ENCODE measurements at regions not wholly inside any gene's neighbourhood (a gene's known extent, or its start where the extent isn't known, plus 50 kb on each side); places are given as distances from the start of the nearest gene placed in this dataset.

GRCh38 chr4:133403913-133404312 lies 254.8 kb downstream of the PCDH10 start:
- Mint-ChIP-seq H3K4me3 (no peak overlapping the region), H3K4me1 (no peaks in the 10 kb centered on the region), H3K27me3 (no peaks in the 10 kb centered on the region), H3K9me3 (peaks cover 4% of the 10 kb centered on the region), H3K36me3 (ENCODE audit: low read depth) (no peaks in the 10 kb centered on the region), H3K27ac (no peak overlapping the region)
- POLR2A ChIA-PET, result no interaction called here
- CTCF ChIA-PET, result no interaction called here
- no peak for DNase-seq

- Mint-ChIP-seq H3K9me3 (peaks cover 4% of the 10 kb centered on the region), H3K27ac (no peak overlapping the region), H3K36me3 (ENCODE audit: low read depth) (no peaks in the 10 kb centered on the region), H3K4me3 (no peak overlapping the region), H3K4me1 (no peaks in the 10 kb centered on the region), H3K27me3 (no peaks in the 10 kb centered on the region)
- CTCF ChIA-PET, result no interaction called here
- DNase-seq, result no peak
- POLR2A ChIA-PET, result no interaction called here
These were observed 253.5 kb downstream of the PCDH10 start for GRCh38 chr4:133402616-133403015.

GRCh38 chr4:133394971-133395627 lies 246.0 kb downstream of the PCDH10 start:
- ChIA-PET POLR2A (no interaction called here), CTCF (no interaction called here)
- Mint-ChIP-seq H3K27ac (no peak overlapping the region), H3K9me3 (no peaks in the 10 kb centered on the region), H3K4me3 (no peak overlapping the region), H3K4me1 (no peaks in the 10 kb centered on the region), H3K27me3 (no peaks in the 10 kb centered on the region), H3K36me3 (ENCODE audit: low read depth) (no peaks in the 10 kb centered on the region)
- DNase-seq, result no peak

GRCh38 chr4:133390198-133390855 lies 241.2 kb downstream of the PCDH10 start:
- Mint-ChIP-seq H3K27ac (no peak overlapping the region), H3K4me3 (no peak overlapping the region), H3K27me3 (no peaks in the 10 kb centered on the region), H3K4me1 (no peaks in the 10 kb centered on the region), H3K36me3 (ENCODE audit: low read depth) (no peaks in the 10 kb centered on the region), H3K9me3 (no peaks in the 10 kb centered on the region)
- CTCF ChIA-PET, result no interaction called here
- DNase-seq, result no peak
- POLR2A ChIA-PET, result no interaction called here

- no peak for DNase-seq
- Mint-ChIP-seq H3K4me3 (no peak overlapping the region), H3K4me1 (no peaks in the 10 kb centered on the region), H3K27me3 (no peaks in the 10 kb centered on the region), H3K9me3 (no peaks in the 10 kb centered on the region), H3K27ac (no peak overlapping the region), H3K36me3 (ENCODE audit: low read depth) (no peaks in the 10 kb centered on the region)
- ChIA-PET POLR2A (no interaction called here), CTCF (no interaction called here)
These were observed 239.9 kb downstream of the PCDH10 start for GRCh38 chr4:133389029-133389428.

- POLR2A ChIA-PET, result no interaction called here
- CTCF ChIA-PET, result no interaction called here
- H3K4me1 Mint-ChIP-seq, result no peaks in the 10 kb centered on the region
These were observed 236.3 kb downstream of the PCDH10 start for GRCh38 chr4:133385161-133385954.

GRCh38 chr4:133379681-133380438 lies 230.8 kb downstream of the PCDH10 start:
- no peaks in the 10 kb centered on the region for H3K27me3 Mint-ChIP-seq
- no peak for DNase-seq
- H3K27ac Mint-ChIP-seq, result no peak overlapping the region
- H3K4me3 Mint-ChIP-seq, result no peak overlapping the region
- no peaks in the 10 kb centered on the region for H3K36me3 Mint-ChIP-seq (ENCODE audit: low read depth)
- POLR2A ChIA-PET, result no interaction called here
- CTCF ChIA-PET, result no interaction called here
- no peaks in the 10 kb centered on the region for H3K4me1 Mint-ChIP-seq
- peaks cover 3% of the 10 kb centered on the region for H3K9me3 Mint-ChIP-seq

More at GRCh38 chr4:133385161-133385954, 236.3 kb downstream of the PCDH10 start:
- Mint-ChIP-seq H3K27ac (no peak overlapping the region), H3K9me3 (no peaks in the 10 kb centered on the region), H3K27me3 (no peaks in the 10 kb centered on the region), H3K4me3 (no peak overlapping the region), H3K36me3 (ENCODE audit: low read depth) (no peaks in the 10 kb centered on the region)
- no peak for DNase-seq

GRCh38 chr4:133377286-133377685 lies 228.2 kb downstream of the PCDH10 start:
- H3K27me3 Mint-ChIP-seq, result no peaks in the 10 kb centered on the region
- POLR2A ChIA-PET, result no interaction called here
- no peak for DNase-seq
- CTCF ChIA-PET, result no interaction called here
- H3K36me3 Mint-ChIP-seq (ENCODE audit: low read depth), result no peaks in the 10 kb centered on the region
- no peaks in the 10 kb centered on the region for H3K4me1 Mint-ChIP-seq
- peaks cover 3% of the 10 kb centered on the region for H3K9me3 Mint-ChIP-seq
- no peak overlapping the region for H3K4me3 Mint-ChIP-seq
- H3K27ac Mint-ChIP-seq, result no peak overlapping the region

- DNase-seq, result no peak
- peaks cover 3% of the 10 kb centered on the region for H3K9me3 Mint-ChIP-seq
- H3K36me3 Mint-ChIP-seq (ENCODE audit: low read depth), result no peaks in the 10 kb centered on the region
- POLR2A ChIA-PET, result no interaction called here
- CTCF ChIA-PET, result no interaction called here
- no peaks in the 10 kb centered on the region for H3K4me1 Mint-ChIP-seq
- no peak overlapping the region for H3K4me3 Mint-ChIP-seq
- no peak overlapping the region for H3K27ac Mint-ChIP-seq
- H3K27me3 Mint-ChIP-seq, result no peaks in the 10 kb centered on the region
These were observed 223.6 kb downstream of the PCDH10 start for GRCh38 chr4:133372699-133373098.

- H3K4me3 Mint-ChIP-seq, result no peak overlapping the region
- POLR2A ChIA-PET, result no interaction called here
- no peaks in the 10 kb centered on the region for H3K27me3 Mint-ChIP-seq
- peaks cover 7% of the 10 kb centered on the region for H3K9me3 Mint-ChIP-seq
- no peak overlapping the region for H3K27ac Mint-ChIP-seq
- no peaks in the 10 kb centered on the region for H3K4me1 Mint-ChIP-seq
- CTCF ChIA-PET, result no interaction called here
- no peaks in the 10 kb centered on the region for H3K36me3 Mint-ChIP-seq (ENCODE audit: low read depth)
- DNase-seq, result no peak
These were observed 206.5 kb downstream of the PCDH10 start for GRCh38 chr4:133355633-133356032.

GRCh38 chr4:133347409-133347808 lies 198.3 kb downstream of the PCDH10 start:
- H3K27ac Mint-ChIP-seq, result no peak overlapping the region
- DNase-seq, result no peak
- H3K4me3 Mint-ChIP-seq, result no peak overlapping the region
- H3K36me3 Mint-ChIP-seq (ENCODE audit: low read depth), result no peaks in the 10 kb centered on the region
- ChIA-PET POLR2A (no interaction called here), CTCF (no interaction called here)
- no peaks in the 10 kb centered on the region for H3K4me1 Mint-ChIP-seq
- no peaks in the 10 kb centered on the region for H3K27me3 Mint-ChIP-seq
- H3K9me3 Mint-ChIP-seq, result no peaks in the 10 kb centered on the region

- Mint-ChIP-seq H3K4me3 (no peak overlapping the region), H3K27me3 (no peaks in the 10 kb centered on the region), H3K27ac (no peak overlapping the region), H3K4me1 (no peaks in the 10 kb centered on the region), H3K36me3 (ENCODE audit: low read depth) (no peaks in the 10 kb centered on the region), H3K9me3 (no peaks in the 10 kb centered on the region)
- POLR2A ChIA-PET, result no interaction called here
- DNase-seq, result no peak
- CTCF ChIA-PET, result no interaction called here
These were observed 175.4 kb downstream of the PCDH10 start for GRCh38 chr4:133324491-133324890.

GRCh38 chr4:133323670-133324069 lies 174.6 kb downstream of the PCDH10 start:
- no peak for DNase-seq
- no peaks in the 10 kb centered on the region for H3K4me1 Mint-ChIP-seq
- H3K27me3 Mint-ChIP-seq, result no peaks in the 10 kb centered on the region
- H3K36me3 Mint-ChIP-seq (ENCODE audit: low read depth), result no peaks in the 10 kb centered on the region
- ChIA-PET CTCF (no interaction called here), POLR2A (no interaction called here)
- H3K27ac Mint-ChIP-seq, result no peak overlapping the region
- H3K9me3 Mint-ChIP-seq, result no peaks in the 10 kb centered on the region
- no peak overlapping the region for H3K4me3 Mint-ChIP-seq
